Chondrocyte (in vitro differentiated cells): ENCODE measurements at regions not wholly inside any gene's neighbourhood (a gene's known extent, or its start where the extent isn't known, plus 50 kb on each side); places are given as distances from the start of the nearest gene placed in this dataset.

ENCODE experiments used
- DNase-seq: peaks from one replicate; pipeline ENCODE4 v3.0.0; 2021; ENCODE audit warnings: mixed read lengths, low spot score
- H3K27ac Mint-ChIP-seq: one replicate; pipeline ENCODE4 v1.8.0; 2021; ENCODE audit warnings: mild to moderate bottlenecking, moderate library complexity, mixed read lengths; ENCODE audit not compliant: unreplicated experiment
- H3K27me3 Mint-ChIP-seq: 2 replicates; pipeline ENCODE4 v1.8.0; 2021; ENCODE audit warnings: low read depth, mixed read lengths
- H3K36me3 Mint-ChIP-seq: 2 replicates; pipeline ENCODE4 v1.8.0; 2021; ENCODE audit warnings: low read depth, mixed read lengths
- H3K4me1 Mint-ChIP-seq: 2 replicates; pipeline ENCODE4 v1.8.0; 2021; ENCODE audit warnings: low read depth, mild to moderate bottlenecking, mixed read lengths
- H3K4me3 Mint-ChIP-seq: one replicate; pipeline ENCODE4 v1.8.0; 2021; ENCODE audit warnings: mild to moderate bottlenecking, moderate library complexity, mixed read lengths; ENCODE audit not compliant: unreplicated experiment
- H3K9me3 Mint-ChIP-seq: 2 replicates; pipeline ENCODE4 v1.8.0; 2021; ENCODE audit warnings: low read depth, mixed read lengths
- CTCF ChIP-seq: fragments of 200-600 bp; sonication (generic); IDR thresholded peaks from 2 replicates; pipeline ENCODE4 v1.5.0; 2021; ENCODE audit warnings: antibody characterized with exemption, mild to moderate bottlenecking, moderate library complexity

- Mint-ChIP-seq H3K9me3 (peaks cover 12% of the 10 kb centered on the region), H3K27me3 (no peaks in the 10 kb centered on the region), H3K4me3 (no peak overlapping the region), H3K36me3 (peaks cover 4% of the 10 kb centered on the region), H3K27ac (no peak overlapping the region), H3K4me1 (peaks cover 8% of the 10 kb centered on the region)
- TF ChIP-seq CTCF, result no peak
- no peak for DNase-seq
These were observed 410.7 kb upstream of the TNP1 start for GRCh38 chr2:217270485-217271121.

- TF ChIP-seq CTCF, result no peak
- DNase-seq, result no peak
- Mint-ChIP-seq H3K27me3 (no peaks in the 10 kb centered on the region), H3K36me3 (peaks cover 4% of the 10 kb centered on the region), H3K9me3 (peaks cover 12% of the 10 kb centered on the region), H3K4me3 (no peak overlapping the region), H3K4me1 (peaks cover 8% of the 10 kb centered on the region), H3K27ac (no peak overlapping the region)
These were observed 410.0 kb upstream of the TNP1 start for GRCh38 chr2:217269701-217270484.

- Mint-ChIP-seq H3K4me1 (peaks cover 8% of the 10 kb centered on the region), H3K36me3 (peaks cover 4% of the 10 kb centered on the region), H3K27ac (no peak overlapping the region), H3K4me3 (no peak overlapping the region), H3K27me3 (no peaks in the 10 kb centered on the region), H3K9me3 (peaks cover 12% of the 10 kb centered on the region)
- no peak for TF ChIP-seq CTCF
- DNase-seq, result no peak
These were observed 409.1 kb upstream of the TNP1 start for GRCh38 chr2:217268978-217269377.

DNA sequence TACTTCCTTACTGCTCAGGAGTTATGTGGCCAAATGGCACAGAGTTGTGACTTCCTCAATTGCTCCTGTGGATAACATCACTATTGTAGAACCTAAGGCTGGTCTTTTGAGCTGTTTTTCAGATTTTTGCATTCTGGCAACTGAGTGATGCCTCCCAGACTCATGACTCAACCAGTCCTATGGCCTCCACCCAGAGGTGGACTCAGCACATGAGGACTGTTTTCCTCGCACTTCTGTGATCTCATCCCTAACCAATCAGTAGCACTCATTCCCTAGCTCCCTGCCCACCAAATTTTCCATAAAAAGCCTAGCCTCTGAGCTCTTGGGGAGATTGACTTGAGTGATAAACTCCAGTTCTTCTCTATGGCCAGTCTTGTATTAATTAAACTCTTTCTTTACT, 407.9 kb upstream of the TNP1 start:
- Mint-ChIP-seq H3K9me3 (peaks cover 12% of the 10 kb centered on the region), H3K27ac (no peak overlapping the region), H3K4me3 (no peak overlapping the region), H3K4me1 (peaks cover 8% of the 10 kb centered on the region), H3K27me3 (no peaks in the 10 kb centered on the region), H3K36me3 (peaks cover 4% of the 10 kb centered on the region)
- DNase-seq, result no peak
- TF ChIP-seq CTCF, result no peak

DNA sequence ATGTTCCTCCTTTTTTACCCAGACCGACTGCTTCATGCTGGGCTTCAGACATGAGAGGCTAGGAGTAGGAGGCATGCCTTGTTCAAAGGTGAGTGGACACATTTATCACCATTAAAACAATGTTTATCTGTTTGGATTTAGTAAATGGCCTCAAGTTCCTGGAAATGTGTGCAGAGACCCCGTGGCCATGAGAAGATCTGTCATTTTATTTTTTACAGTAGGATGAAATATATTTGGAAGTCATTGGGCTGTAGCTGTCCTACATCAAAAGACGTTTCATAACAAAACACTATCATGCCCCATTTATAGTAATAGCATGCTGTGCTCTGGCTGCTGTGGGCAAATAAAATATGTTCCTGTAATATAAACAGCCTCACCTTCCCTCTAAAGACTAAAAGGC, 403.9 kb upstream of the TNP1 start:
- Mint-ChIP-seq H3K27me3 (no peaks in the 10 kb centered on the region), H3K36me3 (peaks cover 4% of the 10 kb centered on the region), H3K9me3 (peaks cover 12% of the 10 kb centered on the region), H3K4me3 (no peak overlapping the region), H3K27ac (no peak overlapping the region), H3K4me1 (peaks cover 3% of the 10 kb centered on the region)
- no peak for TF ChIP-seq CTCF
- no peak for DNase-seq
